ENCODE measurements at regions not wholly inside any gene's neighbourhood (a gene's known extent, or its start where the extent isn't known, plus 50 kb on each side); places are given as distances from the start of the nearest gene placed in this dataset.

DNA sequence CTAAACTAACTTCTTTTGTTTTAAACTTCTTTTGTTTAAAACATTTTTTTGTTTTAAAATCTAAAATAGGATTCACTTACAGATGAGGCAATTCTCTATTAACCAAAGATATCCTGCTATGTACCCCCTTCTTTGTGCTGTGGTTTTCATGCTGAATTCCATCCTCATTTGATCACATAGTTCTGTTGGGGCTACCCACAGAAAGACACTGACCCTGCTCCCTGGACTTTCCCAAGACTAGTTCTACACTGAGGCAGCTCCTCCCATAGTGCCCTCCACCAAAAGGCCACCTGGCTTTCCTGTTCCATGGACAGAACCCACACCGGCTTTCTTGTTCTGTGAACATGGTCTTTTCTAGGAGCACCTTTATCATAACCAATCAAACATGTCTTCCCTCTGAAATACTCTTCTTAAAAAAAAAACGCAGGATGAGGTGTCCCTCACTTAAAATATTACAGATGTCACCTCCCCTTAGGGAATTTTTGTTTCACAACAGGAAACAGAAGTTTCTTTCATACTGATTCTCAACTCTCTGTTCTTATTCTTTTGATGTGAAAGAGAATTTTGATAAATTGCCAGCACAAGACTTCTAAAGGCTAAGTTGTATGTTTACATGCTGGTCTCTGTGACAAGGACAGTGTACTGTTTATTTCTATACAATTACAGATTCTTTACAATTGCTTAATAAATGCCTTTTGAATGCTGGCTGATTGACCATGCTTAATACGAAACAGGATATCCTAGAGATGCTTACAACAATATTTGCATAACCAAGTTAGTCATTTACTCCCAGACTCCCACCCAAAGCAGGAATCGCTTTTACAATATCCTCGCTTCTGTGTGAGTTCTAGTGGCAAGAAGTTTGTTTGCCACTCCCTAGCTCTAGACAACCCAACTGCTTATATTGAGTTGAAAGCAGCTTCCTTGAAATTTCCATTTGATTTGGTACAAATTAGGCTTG lies 300.4 kb downstream of the DTWD2 start:
- TF ChIP-seq, protein P1, sequence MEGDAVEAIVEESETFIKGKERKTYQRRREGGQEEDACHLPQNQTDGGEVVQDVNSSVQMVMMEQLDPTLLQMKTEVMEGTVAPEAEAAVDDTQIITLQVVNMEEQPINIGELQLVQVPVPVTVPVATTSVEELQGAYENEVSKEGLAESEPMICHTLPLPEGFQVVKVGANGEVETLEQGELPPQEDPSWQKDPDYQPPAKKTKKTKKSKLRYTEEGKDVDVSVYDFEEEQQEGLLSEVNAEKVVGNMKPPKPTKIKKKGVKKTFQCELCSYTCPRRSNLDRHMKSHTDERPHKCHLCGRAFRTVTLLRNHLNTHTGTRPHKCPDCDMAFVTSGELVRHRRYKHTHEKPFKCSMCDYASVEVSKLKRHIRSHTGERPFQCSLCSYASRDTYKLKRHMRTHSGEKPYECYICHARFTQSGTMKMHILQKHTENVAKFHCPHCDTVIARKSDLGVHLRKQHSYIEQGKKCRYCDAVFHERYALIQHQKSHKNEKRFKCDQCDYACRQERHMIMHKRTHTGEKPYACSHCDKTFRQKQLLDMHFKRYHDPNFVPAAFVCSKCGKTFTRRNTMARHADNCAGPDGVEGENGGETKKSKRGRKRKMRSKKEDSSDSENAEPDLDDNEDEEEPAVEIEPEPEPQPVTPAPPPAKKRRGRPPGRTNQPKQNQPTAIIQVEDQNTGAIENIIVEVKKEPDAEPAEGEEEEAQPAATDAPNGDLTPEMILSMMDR (conservative IDR thresholded peaks at IDR 0.05 in 1 of 2, IDR thresholded peaks at IDR 0.05 in 1 of 2; ENCODE audit: extremely low read depth in 1 of 2, insufficient read depth in 1 of 2, low read depth in 1 of 2, low read length in 2 of 2), result no peak
- no peak for TF ChIP-seq EZH2 (IDR thresholded peaks at IDR 0.05; ENCODE audit: borderline replicate concordance, low read length)

Data from mammary epithelial cell (primary cell).